ENCODE measurements at regions not wholly inside any gene's neighbourhood (a gene's known extent, or its start where the extent isn't known, plus 50 kb on each side); places are given as distances from the start of the nearest gene placed in this dataset.

GRCh38 chr19:34578751-34579150, 97.2 kb downstream of the WTIP start:
- TF ChIP-seq JUN (IDR thresholded peaks at IDR 0.05) (no peak), CTCF (IDR thresholded peaks at IDR 0.05) (no peak), RFX5 (IDR thresholded peaks at IDR 0.05) (no peak), USF2 (IDR thresholded peaks at IDR 0.05) (no peak), POLR2AphosphoS2 (conservative IDR thresholded peaks at IDR 0.05; ENCODE audit: low read length) (no peak), RCOR1 (IDR thresholded peaks at IDR 0.05; ENCODE audit: low read depth, low read length) (no peak), MAZ (IDR thresholded peaks at IDR 0.05; ENCODE audit: borderline replicate concordance, low read depth, low read length) (no peak), REST (IDR thresholded peaks at IDR 0.05) (no peak), FOSB (CRISPR knock-in tag; IDR thresholded peaks at IDR 0.05) (no peak), FOSL2 (IDR thresholded peaks at IDR 0.05) (no peak), FOSL2 (CRISPR knock-in tag; IDR thresholded peaks at IDR 0.05) (no peak), HOXB13 (CRISPR knock-in tag; IDR thresholded peaks at IDR 0.05; ENCODE audit: low read depth) (no peak), BHLHE40 (IDR thresholded peaks at IDR 0.05; ENCODE audit: low read depth, low read length) (no peak)

All from A549 (cell line).